ENCODE measurements at regions not wholly inside any gene's neighbourhood (a gene's known extent, or its start where the extent isn't known, plus 50 kb on each side); places are given as distances from the start of the nearest gene placed in this dataset.

- DNase-seq (ENCODE audit: low read depth): no peak
- no peak for TF ChIP-seq CTCF (IDR thresholded peaks at IDR 0.05; ENCODE audit: insufficient read depth, low read depth, low read length)
- no peak overlapping the region for H3K4me3 ChIP-seq (ENCODE audit: low read depth, low read length)
Observed at GRCh38 chr5:125708583-125708982, 714.6 kb upstream of the GRAMD2B start.

GRCh38 chr5:125710745-125711144, 712.5 kb upstream of the GRAMD2B start:
- no peak for DNase-seq (ENCODE audit: low read depth)
- no peak for TF ChIP-seq CTCF (IDR thresholded peaks at IDR 0.05; ENCODE audit: insufficient read depth, low read depth, low read length)
- H3K4me3 ChIP-seq (ENCODE audit: low read depth, low read length): no peak overlapping the region

GRCh38 chr5:125712397-125712796, 710.8 kb upstream of the GRAMD2B start:
- no peak overlapping the region for H3K4me3 ChIP-seq (ENCODE audit: low read depth, low read length)
- TF ChIP-seq CTCF (IDR thresholded peaks at IDR 0.05; ENCODE audit: insufficient read depth, low read depth, low read length): no peak
- no peak for DNase-seq (ENCODE audit: low read depth)

GRCh38 chr5:125713109-125713805, 710.0 kb upstream of the GRAMD2B start:
- no peak for DNase-seq (ENCODE audit: low read depth)
- no peak for TF ChIP-seq CTCF (IDR thresholded peaks at IDR 0.05; ENCODE audit: insufficient read depth, low read depth, low read length)
- no peak overlapping the region for H3K4me3 ChIP-seq (ENCODE audit: low read depth, low read length)

GRCh38 chr5:125715216-125715615, 708.0 kb upstream of the GRAMD2B start:
- H3K4me3 ChIP-seq (ENCODE audit: low read depth, low read length): no peak overlapping the region
- DNase-seq (ENCODE audit: low read depth): no peak
- no peak for TF ChIP-seq CTCF (IDR thresholded peaks at IDR 0.05; ENCODE audit: insufficient read depth, low read depth, low read length)

GRCh38 chr5:125717209-125717608, 706.0 kb upstream of the GRAMD2B start:
- peak; percentile 82 for DNase-seq (ENCODE audit: low read depth)
- TF ChIP-seq CTCF (IDR thresholded peaks at IDR 0.05; ENCODE audit: insufficient read depth, low read depth, low read length): no peak
- no peak overlapping the region for H3K4me3 ChIP-seq (ENCODE audit: low read depth, low read length)

All from fibroblast of villous mesenchyme (primary cell).